Stimulated activated CD4-positive, alpha-beta T cell treated with anti-CD3 and anti-CD28 coated beads, Interleukin-15, amount 100 ng/mL, for 48 hours (primary cell): ENCODE measurements at regions not wholly inside any gene's neighbourhood (a gene's known extent, or its start where the extent isn't known, plus 50 kb on each side); places are given as distances from the start of the nearest gene placed in this dataset.

Experiments used
- DNase-seq, 2 donors: peaks; one replicate each; pipeline ENCODE4 v3.0.0-alpha.2; 2020; ENCODE audit warnings: low read depth in 2 of 2

GRCh38 chr14:66360366-66360926, 125.7 kb upstream of the CCDC196 start:
- DNase-seq = no peak

- no peak for DNase-seq
Observed at GRCh38 chr14:66361013-66361412, 125.2 kb upstream of the CCDC196 start.

- DNase-seq = no peak
Observed at GRCh38 chr14:66365388-66365787, 120.8 kb upstream of the CCDC196 start.

- no peak for DNase-seq
Observed at GRCh38 chr14:66369157-66369697, 116.9 kb upstream of the CCDC196 start.

- DNase-seq = no peak
Observed at GRCh38 chr14:66371776-66372175, 114.4 kb upstream of the CCDC196 start.

GRCh38 chr14:66375046-66375964, 110.9 kb upstream of the CCDC196 start:
- DNase-seq = no peak

- no peak for DNase-seq
Observed at GRCh38 chr14:66377574-66377973, 108.6 kb upstream of the CCDC196 start.

GRCh38 chr14:66378712-66379505, 107.3 kb upstream of the CCDC196 start:
- DNase-seq = no peak

GRCh38 chr14:66380143-66380542, 106.0 kb upstream of the CCDC196 start:
- DNase-seq = no peak

- DNase-seq = no peak
Observed at GRCh38 chr14:66381755-66382154, 104.4 kb upstream of the CCDC196 start.

- no peak for DNase-seq
Observed at GRCh38 chr14:66383257-66383656, 102.9 kb upstream of the CCDC196 start.

GRCh38 chr14:66383771-66384170, 102.4 kb upstream of the CCDC196 start:
- no peak for DNase-seq

GRCh38 chr14:66388516-66388915, 97.7 kb upstream of the CCDC196 start:
- no peak for DNase-seq

- no peak for DNase-seq
Observed at GRCh38 chr14:66389481-66389880, 96.7 kb upstream of the CCDC196 start.

- DNase-seq = no peak
Observed at GRCh38 chr14:66395300-66395699, 90.9 kb upstream of the CCDC196 start.

- DNase-seq = no peak
Observed at GRCh38 chr14:66396164-66396563, 90.0 kb upstream of the CCDC196 start.

- DNase-seq = no peak
Observed at GRCh38 chr14:66398437-66398836, 87.7 kb upstream of the CCDC196 start.

- no peak for DNase-seq
Observed at GRCh38 chr14:66401449-66402095, 84.6 kb upstream of the CCDC196 start.

GRCh38 chr14:66403183-66403582, 83.0 kb upstream of the CCDC196 start:
- no peak for DNase-seq

- no peak for DNase-seq
Observed at GRCh38 chr14:66404051-66404545, 82.1 kb upstream of the CCDC196 start.

GRCh38 chr14:66405158-66405557, 81.0 kb upstream of the CCDC196 start:
- no peak for DNase-seq

- no peak for DNase-seq
Observed at GRCh38 chr14:66413901-66414300, 72.3 kb upstream of the CCDC196 start.
